ENCODE measurements at regions not wholly inside any gene's neighbourhood (a gene's known extent, or its start where the extent isn't known, plus 50 kb on each side); places are given as distances from the start of the nearest gene placed in this dataset.

- DNase-seq: no peak
Observed at GRCh38 chr1:17933501-17933900, 174.1 kb upstream of the IGSF21 start.

- no peak for DNase-seq
Observed at GRCh38 chr1:17933971-17934370, 173.6 kb upstream of the IGSF21 start.

DNA sequence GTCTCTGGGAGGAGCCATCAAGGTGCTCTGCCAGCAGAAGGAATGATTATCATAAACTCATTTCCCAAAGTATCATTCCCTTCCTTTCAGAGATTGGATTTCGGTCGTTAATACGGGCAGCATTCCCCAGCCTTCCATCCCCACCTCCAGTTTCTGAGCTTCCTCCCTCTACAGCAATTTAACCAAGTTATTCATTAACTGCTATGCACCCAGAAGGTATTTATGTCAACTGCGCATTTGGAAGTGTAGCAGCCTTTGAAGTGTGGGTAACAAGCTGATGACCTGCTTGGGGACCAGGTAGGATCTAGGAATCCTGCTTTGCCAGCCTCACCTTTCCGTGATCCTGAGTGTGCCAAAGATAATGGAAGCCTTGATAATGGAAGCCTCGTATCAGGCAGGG is 172.4 kb upstream of the IGSF21 start:
- no peak for DNase-seq

DNA sequence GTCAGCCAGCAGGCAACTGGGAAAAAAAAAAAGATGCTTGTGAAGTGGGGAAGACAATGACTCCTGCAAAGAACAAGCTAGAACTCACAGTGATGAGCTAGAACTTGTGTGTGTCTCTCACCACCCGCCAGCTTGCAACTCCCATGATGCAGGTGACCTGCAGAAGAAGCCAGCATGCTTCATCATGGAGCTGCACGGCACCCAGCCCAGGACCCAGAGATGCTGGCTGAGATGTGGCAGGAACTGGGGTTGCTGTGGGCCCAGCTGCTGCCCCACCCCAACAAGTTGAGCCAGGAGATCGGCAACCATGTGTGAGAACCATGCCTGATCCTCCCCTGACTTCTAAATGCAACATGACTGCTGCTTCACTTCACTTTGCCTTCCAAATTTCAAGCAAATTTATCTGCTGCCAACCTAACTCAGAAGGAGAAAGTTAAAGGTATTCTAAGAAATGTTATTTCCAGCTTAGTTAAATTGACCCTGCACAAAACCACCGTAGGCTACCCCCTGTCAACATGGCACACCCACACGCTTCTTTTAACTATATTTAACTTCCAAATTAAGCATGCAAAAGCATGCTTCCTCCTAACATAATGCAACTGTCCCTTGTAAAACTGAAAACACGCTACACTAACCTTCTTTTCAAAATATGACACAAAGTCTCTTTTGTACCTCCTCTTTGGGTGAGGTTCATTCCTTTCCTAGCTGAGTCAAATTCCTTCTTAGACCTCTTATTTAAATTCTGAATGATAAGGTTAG is 166.0 kb upstream of the IGSF21 start:
- DNase-seq: no peak

DNA sequence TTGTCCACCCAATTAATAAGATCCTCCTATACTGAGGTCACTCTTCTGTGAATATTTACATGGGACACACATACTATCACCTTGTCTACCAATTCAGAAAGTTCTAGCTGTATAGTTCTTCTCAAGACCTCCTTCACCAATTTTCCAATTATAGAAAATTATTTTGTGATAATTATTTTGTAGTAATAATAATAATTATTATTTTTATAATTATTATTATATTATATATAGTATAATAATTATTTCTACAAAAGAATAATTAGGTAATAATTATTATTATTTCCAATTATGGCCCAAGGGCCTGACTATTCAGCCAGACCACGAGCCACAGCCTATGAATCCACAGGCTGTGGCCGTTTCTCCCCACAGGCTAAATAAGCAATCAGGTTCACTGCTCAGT is 164.1 kb upstream of the IGSF21 start:
- DNase-seq: no peak

DNA sequence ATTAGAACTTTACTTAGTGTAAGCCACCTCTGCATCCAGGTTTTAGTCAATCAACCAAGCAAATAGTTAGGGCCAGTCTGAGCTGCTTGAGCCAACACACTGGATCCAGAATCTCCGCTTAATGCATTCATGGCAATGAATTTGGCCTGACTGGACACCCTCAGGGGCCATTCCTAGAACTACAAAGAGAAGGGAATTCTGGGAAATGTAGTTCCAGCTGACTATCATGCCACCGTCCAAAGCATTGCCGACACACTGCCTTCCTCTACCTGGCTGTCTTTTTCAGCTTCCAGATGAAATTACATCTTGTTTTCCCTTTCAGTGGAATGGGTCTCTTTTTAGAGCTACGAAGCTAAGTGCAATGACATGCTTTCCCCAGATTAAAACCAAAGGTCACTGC is 163.0 kb upstream of the IGSF21 start:
- DNase-seq: no peak

DNA sequence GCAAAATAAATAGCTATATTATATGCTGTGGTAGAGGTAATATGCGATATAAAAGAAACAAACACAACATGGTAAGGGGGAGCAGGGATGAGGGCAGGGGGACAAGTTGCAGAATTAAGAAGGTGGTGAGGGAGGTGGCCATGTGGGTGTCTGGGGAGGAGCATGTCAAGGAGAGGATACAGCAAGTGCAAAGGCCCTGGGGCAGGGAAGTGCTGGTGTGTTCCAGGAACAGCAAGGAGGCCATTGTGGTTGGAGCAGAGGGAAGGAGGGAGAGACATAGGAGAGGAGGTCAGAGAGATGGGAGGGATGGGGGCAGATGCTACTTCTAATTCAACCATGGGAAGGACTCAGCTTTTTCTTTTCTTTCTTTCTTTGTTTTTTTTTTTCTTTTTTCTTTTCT is 161.2 kb upstream of the IGSF21 start:
- DNase-seq: no peak

GRCh38 chr1:17948594-17948993 is 159.0 kb upstream of the IGSF21 start:
- no peak for DNase-seq

DNA sequence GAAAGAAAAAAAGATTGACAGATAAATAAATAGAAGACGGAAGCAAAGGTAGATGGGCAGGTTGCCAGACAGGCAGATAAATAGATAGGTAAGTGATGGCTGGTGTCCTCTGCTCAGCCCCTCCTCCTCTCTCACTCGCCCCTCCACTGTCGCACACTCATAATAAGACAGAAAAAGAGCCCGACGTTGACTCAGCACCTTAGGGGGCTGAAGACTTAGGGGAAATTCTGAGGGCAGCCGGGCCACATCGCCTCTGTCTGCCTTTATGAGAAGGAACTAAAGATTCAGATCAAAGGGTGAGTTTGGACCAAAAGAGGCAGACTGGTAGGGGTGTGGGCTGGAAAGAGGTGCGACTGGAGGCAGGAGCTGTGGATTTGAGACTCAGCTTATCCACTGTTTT is 158.1 kb upstream of the IGSF21 start:
- no peak for DNase-seq

GRCh38 chr1:17950728-17951127 is 156.9 kb upstream of the IGSF21 start:
- DNase-seq: no peak

DNA sequence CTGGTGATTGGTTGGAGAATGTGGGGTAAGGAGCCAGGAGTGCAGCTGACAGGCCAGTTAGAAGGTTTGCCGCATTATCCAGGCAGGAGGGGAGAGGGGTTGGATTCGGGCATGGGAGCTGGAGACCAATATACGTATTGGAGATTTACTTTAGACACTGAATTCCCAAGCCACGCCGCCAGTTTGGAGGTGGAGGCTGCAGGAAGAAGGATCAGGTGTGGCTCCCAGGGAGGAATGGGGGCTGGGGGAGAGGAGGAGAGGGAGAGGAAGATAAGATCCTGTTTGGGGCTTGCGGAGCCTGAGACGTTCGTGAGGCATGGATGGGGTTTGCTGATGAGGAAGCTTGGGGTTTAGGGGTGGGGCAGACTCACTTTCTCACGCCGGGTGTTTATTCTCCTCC is 155.1 kb upstream of the IGSF21 start:
- DNase-seq: no peak

DNA sequence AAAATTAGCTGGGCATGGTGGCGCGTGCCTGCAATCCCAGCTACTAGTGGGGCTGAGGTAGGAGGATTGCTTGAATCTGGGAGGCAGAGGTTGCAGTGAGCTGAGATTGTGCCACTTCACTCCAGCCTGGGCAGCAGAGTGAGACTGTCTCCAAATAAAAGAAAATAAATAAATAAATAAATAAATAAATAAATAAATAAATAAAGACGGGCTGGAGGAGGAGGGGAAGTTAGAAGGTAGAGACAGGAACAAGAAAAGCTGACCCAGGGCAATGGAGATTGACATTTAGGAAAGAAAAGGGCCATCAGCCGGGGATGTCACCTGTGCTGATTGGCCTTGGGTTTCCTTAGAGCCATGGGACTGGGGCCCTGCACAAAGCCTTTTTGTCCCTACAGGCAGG is 153.7 kb upstream of the IGSF21 start:
- DNase-seq: no peak

- DNase-seq: no peak
Observed at GRCh38 chr1:17955302-17956285, 152.0 kb upstream of the IGSF21 start.

GRCh38 chr1:17957588-17958267 is 149.9 kb upstream of the IGSF21 start:
- DNase-seq: no peak

DNA sequence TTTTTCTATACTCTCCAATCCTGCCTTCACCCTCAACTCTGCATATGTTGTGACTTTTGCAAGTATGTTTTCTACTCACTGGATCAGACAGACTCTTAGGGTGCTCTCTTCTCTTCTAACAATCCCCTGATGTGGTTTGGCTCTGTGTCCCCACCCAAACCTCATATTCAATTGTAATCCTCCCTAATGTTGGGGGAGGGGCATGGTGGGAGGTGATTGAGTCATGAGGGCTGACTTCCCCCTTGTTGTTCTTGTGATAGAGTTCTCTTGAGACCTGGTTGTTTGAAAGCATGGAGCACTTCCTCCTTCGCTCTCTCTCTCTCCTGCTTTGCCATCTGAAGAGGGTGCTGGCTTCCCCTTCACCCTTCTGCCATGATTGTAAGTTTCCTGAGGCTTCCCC is 148.9 kb upstream of the IGSF21 start:
- no peak for DNase-seq

DNA sequence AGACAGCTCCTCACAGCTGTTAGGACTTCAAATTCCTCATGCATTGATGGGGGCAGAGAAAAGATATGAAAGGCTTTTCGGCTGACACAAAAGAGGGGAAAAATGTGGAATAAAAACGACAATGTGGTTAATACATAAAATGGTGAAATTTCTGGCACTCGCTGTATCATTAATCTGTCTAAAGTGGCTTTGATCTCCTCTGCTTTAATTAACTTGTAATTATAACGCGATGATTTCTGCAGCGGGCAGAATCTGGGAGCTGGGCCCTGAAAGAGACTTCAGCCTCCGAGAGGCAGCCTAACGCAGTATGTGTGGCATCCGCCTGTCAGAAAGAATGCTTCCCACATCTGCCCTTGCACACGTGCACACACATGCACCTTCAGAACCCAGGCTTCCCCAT is 144.1 kb upstream of the IGSF21 start:
- no peak for DNase-seq

- DNase-seq: no peak
Observed at GRCh38 chr1:17965515-17966100, 142.0 kb upstream of the IGSF21 start.

DNA sequence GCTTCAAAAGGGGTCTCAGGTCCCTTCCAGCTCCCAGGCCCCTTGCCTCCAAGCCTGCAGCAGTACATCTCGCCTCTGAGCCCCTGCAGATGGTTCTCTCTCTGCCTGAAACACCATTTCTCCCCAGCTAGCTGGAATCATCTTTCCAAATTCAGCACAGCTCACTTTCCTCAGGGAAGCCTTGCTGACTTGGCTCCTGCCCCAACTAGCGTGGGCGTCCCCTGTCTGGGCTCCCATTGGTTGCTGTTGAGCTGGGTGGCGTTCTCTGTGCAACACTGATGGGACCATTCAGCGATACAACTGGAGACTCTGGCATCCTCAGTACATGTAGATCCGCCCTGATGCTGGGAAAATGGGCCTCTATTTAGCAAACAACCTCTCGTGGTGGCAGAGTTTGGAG is 141.3 kb upstream of the IGSF21 start:
- no peak for DNase-seq

DNA sequence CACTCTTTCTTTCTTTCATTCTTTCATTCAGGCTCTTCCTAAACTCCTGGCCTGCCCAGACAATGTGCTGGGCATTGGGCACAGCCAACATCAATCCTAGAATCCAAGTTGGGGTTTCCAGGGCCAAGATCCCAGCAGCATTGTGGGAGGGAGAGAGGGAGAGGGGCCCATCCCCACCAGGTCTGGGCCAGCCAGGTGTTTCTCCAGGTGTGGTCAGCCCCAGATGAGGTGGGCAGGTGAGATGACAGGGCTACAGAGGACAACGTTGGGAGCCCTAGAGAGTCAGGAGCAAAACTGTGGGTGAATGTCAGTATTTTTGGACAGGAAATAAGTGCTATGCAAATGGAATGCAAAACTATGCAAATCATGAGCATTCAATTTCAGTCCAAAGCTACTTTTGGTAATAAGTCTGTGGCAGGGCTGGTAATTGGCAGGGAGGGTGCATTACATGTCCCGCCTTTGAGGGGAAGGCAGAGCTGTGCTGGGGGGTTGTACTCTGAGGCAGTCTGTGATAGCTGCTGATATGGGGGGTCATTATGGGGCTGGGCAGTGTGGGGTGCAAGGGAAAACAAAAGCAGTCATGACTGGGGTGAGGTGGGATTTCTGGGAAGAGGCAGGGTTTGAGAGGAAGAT is 139.9 kb upstream of the IGSF21 start:
- no peak for DNase-seq

DNA sequence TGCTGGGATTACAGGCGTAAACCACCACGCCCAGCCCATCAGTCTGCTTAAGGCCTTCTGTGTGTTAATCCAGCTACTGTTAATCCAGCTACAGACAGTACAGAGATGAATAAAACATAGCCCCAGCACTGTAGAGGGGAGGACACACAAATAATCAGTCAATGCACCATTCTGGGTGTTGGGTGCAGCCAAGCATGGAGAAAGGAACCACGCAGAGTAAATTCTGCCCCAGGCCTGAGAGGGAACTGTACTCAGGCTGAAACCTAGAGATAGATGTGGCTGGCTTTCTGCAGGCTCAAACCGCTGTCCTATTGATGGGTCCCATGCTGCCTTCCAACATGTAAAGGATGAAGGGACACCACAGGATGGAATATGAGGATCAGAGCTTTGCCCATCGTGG is 136.8 kb upstream of the IGSF21 start:
- DNase-seq: no peak

DNA sequence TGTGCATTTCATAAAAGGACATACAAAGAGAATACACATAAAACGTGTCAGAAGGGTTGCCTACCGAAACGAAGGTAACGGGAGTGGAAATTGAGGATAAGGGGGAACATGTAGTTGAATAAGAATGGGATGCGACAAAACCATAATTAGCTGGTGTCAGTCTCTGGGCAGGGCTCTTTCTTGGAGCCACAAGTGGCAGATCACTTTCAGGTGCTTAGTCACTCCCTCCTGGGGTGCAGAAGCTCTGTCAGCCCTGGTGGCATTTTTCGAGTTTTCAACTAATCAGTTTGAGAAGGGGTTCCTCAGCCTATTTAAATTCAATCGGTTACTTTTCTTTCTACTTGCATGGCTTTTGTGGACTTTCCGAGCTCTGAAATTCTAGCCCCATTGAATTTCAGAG is 133.9 kb upstream of the IGSF21 start:
- no peak for DNase-seq

DNA sequence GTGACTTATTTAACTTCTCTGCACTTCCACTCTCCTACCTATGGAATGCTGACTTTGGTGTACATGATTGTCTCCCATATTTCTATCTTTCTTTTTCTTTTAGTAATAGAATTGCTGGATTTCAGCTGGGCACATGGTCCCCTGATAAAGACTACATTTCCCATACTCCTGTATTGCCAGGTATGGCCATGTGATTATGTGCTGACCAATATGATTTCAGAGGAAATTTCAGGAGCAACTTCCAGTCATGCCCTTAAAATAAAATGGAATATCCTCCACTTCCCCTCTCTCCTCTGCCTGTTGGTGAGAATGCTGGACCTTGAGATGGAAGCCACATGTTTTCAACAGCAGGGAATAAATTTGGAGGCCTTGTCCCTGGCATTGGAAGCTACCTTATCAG is 130.7 kb upstream of the IGSF21 start:
- DNase-seq: no peak

DNA sequence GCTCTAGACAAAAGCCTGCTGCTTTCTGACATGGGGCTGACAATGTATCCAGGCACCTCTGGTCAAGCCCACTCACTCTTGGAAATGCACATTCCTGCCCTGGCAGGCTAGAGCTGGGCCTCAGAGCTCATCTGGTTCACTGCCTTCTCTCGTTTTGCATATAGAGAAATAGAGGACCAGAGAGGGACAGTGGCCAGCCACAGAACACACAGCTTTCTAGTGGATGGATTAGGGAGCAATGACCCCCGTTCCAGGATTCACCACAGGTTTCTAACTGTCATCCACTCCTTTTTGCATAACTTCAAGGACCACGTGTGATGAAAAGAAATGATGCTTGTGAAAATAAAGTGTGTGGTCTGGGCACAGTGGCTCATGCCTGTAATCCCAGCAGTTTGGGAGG is 129.6 kb upstream of the IGSF21 start:
- no peak for DNase-seq

Measured in stimulated activated CD4-positive, alpha-beta T cell treated with anti-CD3 and anti-CD28 coated beads, Interleukin-12 subunit alpha, Interleukin-12 subunit beta, amount 100 ng/mL, for 4 hours (primary cell).